ENCODE measurements at regions not wholly inside any gene's neighbourhood (a gene's known extent, or its start where the extent isn't known, plus 50 kb on each side); places are given as distances from the start of the nearest gene placed in this dataset.

GRCh38 chr2:195562570-195563566 is 94.2 kb upstream of the SLC39A10 start:
- ChIA-PET RAD21 (ENCODE audit: low non-redundant PET in 1 of 2, low total read pairs in 2 of 2, uncharacterized antibody in 2 of 2, unreplicated experiment in 2 of 2) (no interaction called here), POLR2A (no interaction called here), CTCF (no interaction called here)
- no peak overlapping the region for H3K4me2 ChIP-seq (ENCODE audit: low read length)
- no peak for DNase-seq (ENCODE audit: low read depth, low spot score)
- no peak overlapping the region for H3K9ac ChIP-seq (ENCODE audit: low read length)
- no peak overlapping the region for H2AFZ ChIP-seq (ENCODE audit: low read depth, low read length, poor library complexity, severe bottlenecking)
- H3K9me3 ChIP-seq (ENCODE audit: control insufficient read depth in 1 of 2, insufficient read depth in 1 of 2, low read depth in 1 of 2, low read length in 2 of 2), result no peaks in the 10 kb centered on the region
- H3K4me3 ChIP-seq (replicated peaks in 1 of 2; ENCODE audit: low read depth in 1 of 2, low read length in 2 of 2), result no peak overlapping the region
- H3K4me1 ChIP-seq (ENCODE audit: control insufficient read depth in 1 of 2, insufficient read depth in 2 of 2, low read length in 2 of 2), result no peaks in the 10 kb centered on the region
- H3K79me2 ChIP-seq (ENCODE audit: insufficient read depth, low read length), result no peaks in the 10 kb centered on the region
- BruUV-seq (replicated peaks), result no TSS peak
- no peak for ATAC-seq
- intact Hi-C loops (cut with micrococcal nuclease), result no loop called here
- TF ChIP-seq TCF7L2 (IDR thresholded peaks at IDR 0.05; ENCODE audit: borderline replicate concordance, extremely low read depth, insufficient read depth, insufficient read length) (no peak), CEBPB (IDR thresholded peaks at IDR 0.05; ENCODE audit: low read depth) (no peak), SP1 (IDR thresholded peaks at IDR 0.05; ENCODE audit: low read depth) (no peak), YY1 (IDR thresholded peaks at IDR 0.05; ENCODE audit: extremely low read depth, insufficient replicate concordance, low read depth, low read length) (no peak), EGR1 (IDR thresholded peaks at IDR 0.05; ENCODE audit: low read depth) (no peak), JUND (IDR thresholded peaks at IDR 0.05) (no peak), POLR2AphosphoS5 (IDR thresholded peaks at IDR 0.05; ENCODE audit: low read depth, low read length) (no peak), POLR2A (IDR thresholded peaks at IDR 0.05; ENCODE audit: borderline replicate concordance, extremely low read depth, insufficient read depth, insufficient read length) (no peak), MAX (IDR thresholded peaks at IDR 0.05) (no peak), FOSL1 (IDR thresholded peaks at IDR 0.05; ENCODE audit: low read depth) (no peak), EZH2 (IDR thresholded peaks at IDR 0.05) (no peak), ATF3 (IDR thresholded peaks at IDR 0.05) (no peak), SRF (IDR thresholded peaks at IDR 0.05; ENCODE audit: low read depth) (no peak), ZNF274 (IDR thresholded peaks at IDR 0.05; ENCODE audit: low read depth, low read length) (no peak)
- TF ChIP-seq, protein P1, sequence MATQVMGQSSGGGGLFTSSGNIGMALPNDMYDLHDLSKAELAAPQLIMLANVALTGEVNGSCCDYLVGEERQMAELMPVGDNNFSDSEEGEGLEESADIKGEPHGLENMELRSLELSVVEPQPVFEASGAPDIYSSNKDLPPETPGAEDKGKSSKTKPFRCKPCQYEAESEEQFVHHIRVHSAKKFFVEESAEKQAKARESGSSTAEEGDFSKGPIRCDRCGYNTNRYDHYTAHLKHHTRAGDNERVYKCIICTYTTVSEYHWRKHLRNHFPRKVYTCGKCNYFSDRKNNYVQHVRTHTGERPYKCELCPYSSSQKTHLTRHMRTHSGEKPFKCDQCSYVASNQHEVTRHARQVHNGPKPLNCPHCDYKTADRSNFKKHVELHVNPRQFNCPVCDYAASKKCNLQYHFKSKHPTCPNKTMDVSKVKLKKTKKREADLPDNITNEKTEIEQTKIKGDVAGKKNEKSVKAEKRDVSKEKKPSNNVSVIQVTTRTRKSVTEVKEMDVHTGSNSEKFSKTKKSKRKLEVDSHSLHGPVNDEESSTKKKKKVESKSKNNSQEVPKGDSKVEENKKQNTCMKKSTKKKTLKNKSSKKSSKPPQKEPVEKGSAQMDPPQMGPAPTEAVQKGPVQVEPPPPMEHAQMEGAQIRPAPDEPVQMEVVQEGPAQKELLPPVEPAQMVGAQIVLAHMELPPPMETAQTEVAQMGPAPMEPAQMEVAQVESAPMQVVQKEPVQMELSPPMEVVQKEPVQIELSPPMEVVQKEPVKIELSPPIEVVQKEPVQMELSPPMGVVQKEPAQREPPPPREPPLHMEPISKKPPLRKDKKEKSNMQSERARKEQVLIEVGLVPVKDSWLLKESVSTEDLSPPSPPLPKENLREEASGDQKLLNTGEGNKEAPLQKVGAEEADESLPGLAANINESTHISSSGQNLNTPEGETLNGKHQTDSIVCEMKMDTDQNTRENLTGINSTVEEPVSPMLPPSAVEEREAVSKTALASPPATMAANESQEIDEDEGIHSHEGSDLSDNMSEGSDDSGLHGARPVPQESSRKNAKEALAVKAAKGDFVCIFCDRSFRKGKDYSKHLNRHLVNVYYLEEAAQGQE (IDR thresholded peaks at IDR 0.05; ENCODE audit: low read depth), result no peak
- TF ChIP-seq, protein P2, sequence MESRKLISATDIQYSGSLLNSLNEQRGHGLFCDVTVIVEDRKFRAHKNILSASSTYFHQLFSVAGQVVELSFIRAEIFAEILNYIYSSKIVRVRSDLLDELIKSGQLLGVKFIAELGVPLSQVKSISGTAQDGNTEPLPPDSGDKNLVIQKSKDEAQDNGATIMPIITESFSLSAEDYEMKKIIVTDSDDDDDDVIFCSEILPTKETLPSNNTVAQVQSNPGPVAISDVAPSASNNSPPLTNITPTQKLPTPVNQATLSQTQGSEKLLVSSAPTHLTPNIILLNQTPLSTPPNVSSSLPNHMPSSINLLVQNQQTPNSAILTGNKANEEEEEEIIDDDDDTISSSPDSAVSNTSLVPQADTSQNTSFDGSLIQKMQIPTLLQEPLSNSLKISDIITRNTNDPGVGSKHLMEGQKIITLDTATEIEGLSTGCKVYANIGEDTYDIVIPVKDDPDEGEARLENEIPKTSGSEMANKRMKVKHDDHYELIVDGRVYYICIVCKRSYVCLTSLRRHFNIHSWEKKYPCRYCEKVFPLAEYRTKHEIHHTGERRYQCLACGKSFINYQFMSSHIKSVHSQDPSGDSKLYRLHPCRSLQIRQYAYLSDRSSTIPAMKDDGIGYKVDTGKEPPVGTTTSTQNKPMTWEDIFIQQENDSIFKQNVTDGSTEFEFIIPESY (IDR thresholded peaks at IDR 0.05; ENCODE audit: extremely low read depth, insufficient replicate concordance, low read length), result no peak
- H3K27ac ChIP-seq (ENCODE audit: low read depth, low read length), result no peak overlapping the region
- no peaks in the 10 kb centered on the region for H4K20me1 ChIP-seq (ENCODE audit: insufficient read depth)
- no peaks in the 10 kb centered on the region for H3K27me3 ChIP-seq (ENCODE audit: insufficient read depth, low read length)
- no peaks in the 10 kb centered on the region for H3K36me3 ChIP-seq (ENCODE audit: control insufficient read depth in 1 of 2, insufficient read depth in 2 of 2, low read length in 2 of 2)
- no peaks in the 10 kb centered on the region for H3K9me2 ChIP-seq (ENCODE audit: insufficient read depth)

Data from HCT116 (cell line).